ENCODE measurements at regions not wholly inside any gene's neighbourhood (a gene's known extent, or its start where the extent isn't known, plus 50 kb on each side); places are given as distances from the start of the nearest gene placed in this dataset.
"Not testable (repeated sequence)": the region's sequence is repeated elsewhere in the genome, so short reads cannot be mapped to it uniquely, and the experiment has no call there.

GRCh38 chr9:75798505-75798904 is 92.0 kb upstream of the PCSK5 start:
- TF ChIP-seq, protein P1, sequence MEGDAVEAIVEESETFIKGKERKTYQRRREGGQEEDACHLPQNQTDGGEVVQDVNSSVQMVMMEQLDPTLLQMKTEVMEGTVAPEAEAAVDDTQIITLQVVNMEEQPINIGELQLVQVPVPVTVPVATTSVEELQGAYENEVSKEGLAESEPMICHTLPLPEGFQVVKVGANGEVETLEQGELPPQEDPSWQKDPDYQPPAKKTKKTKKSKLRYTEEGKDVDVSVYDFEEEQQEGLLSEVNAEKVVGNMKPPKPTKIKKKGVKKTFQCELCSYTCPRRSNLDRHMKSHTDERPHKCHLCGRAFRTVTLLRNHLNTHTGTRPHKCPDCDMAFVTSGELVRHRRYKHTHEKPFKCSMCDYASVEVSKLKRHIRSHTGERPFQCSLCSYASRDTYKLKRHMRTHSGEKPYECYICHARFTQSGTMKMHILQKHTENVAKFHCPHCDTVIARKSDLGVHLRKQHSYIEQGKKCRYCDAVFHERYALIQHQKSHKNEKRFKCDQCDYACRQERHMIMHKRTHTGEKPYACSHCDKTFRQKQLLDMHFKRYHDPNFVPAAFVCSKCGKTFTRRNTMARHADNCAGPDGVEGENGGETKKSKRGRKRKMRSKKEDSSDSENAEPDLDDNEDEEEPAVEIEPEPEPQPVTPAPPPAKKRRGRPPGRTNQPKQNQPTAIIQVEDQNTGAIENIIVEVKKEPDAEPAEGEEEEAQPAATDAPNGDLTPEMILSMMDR (conservative IDR thresholded peaks at IDR 0.05; ENCODE audit: low read depth, low read length), result no peak
- no peak for DNase-seq (ENCODE audit: low read depth)
- no peak overlapping the region for H3K4me3 ChIP-seq (ENCODE audit: low read length)

DNA sequence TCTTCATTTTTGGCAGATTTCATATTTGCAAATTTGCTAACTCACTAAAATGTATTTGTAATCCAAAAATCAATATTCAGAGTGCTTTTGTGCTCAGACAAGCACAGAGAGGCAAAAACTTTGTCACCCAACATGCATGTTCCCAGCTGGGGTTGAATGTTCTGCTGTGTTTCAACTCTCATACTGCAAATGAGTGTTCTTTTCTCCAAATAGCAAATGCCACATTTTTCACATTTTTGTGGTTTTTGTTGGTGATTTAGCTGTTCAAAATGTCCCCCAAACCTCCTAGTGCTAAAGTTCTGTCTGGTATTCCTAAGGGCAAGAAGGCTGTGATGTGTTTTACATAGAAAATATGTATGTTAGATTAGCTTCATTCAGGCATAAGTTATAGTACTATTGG is 87.3 kb upstream of the PCSK5 start:
- TF ChIP-seq, protein P1 (conservative IDR thresholded peaks at IDR 0.05; ENCODE audit: low read depth, low read length), result no peak
- peak; percentile 62 for DNase-seq (ENCODE audit: low read depth)
- no peak overlapping the region for H3K4me3 ChIP-seq (ENCODE audit: low read length)

DNA sequence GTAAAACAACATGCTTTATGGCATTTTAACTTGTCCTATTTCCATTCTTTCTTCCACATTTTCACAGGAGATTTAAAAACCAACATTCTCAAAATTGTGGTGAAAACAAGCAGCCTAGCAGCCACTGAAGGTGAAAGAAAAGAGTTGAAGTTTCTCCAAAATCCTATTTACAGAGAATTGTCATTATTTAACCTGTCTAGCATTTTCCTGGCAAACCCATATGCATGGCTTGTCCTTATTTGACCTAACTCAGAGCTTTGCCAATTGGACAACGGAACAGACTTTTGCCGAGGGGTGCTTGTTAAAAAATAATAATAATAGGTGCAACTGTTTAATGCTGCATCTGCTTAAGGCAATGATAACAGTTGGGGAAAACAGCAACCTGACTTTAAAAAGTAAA is 80.4 kb upstream of the PCSK5 start:
- TF ChIP-seq, protein P1 (conservative IDR thresholded peaks at IDR 0.05; ENCODE audit: low read depth, low read length), result no peak
- no peak for DNase-seq (ENCODE audit: low read depth)
- H3K4me3 ChIP-seq (ENCODE audit: low read length), result no peak overlapping the region

GRCh38 chr9:75811692-75812091 is 78.8 kb upstream of the PCSK5 start:
- no peak for DNase-seq (ENCODE audit: low read depth)
- H3K4me3 ChIP-seq (ENCODE audit: low read length), result no peak overlapping the region
- TF ChIP-seq, protein P1 (conservative IDR thresholded peaks at IDR 0.05; ENCODE audit: low read depth, low read length), result no peak

DNA sequence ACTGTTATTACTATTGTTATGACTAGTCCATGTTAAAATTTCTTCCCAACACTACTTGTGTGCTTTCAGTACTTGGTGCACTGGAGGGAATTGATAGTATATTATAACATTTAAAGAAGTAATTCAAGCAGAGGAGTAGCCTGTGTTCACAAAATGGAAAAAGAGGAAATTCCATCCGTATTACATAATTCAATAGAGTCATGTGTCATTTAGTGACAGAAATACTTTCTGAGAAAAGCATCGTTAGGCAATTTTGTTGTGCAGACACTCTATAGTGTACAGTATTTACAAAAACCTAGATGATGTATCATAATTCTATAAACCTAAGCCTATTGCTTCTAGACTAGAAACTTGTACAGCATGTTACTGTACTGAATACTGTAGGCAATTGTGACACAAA is 78.3 kb upstream of the PCSK5 start:
- DNase-seq (ENCODE audit: low read depth), result no peak
- no peak overlapping the region for H3K4me3 ChIP-seq (ENCODE audit: low read length)
- TF ChIP-seq, protein P1 (conservative IDR thresholded peaks at IDR 0.05; ENCODE audit: low read depth, low read length), result no peak

DNA sequence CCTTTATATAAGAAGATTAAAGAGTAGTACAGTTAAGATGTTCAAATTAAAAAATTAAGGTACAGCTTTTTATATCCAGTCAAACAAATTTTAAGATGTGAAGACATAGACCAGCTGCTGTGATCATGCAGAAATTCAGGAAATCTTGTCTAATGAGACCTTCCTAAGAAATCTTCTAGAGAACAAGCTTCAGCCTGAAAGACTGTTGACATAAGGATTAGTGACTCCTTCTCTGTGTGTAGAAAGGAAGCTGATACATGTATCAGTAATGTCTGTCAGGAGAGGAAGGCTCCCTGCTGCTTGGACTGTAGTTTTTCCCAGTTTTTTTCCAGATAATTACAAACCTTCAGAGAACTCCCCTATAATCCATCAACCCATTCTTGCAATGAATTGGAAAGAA is 75.8 kb upstream of the PCSK5 start:
- DNase-seq (ENCODE audit: low read depth), result no peak
- H3K4me3 ChIP-seq (ENCODE audit: low read length), result no peak overlapping the region
- TF ChIP-seq, protein P1 (conservative IDR thresholded peaks at IDR 0.05; ENCODE audit: low read depth, low read length), result no peak

- H3K4me3 ChIP-seq (ENCODE audit: low read length); DNase-seq (ENCODE audit: low read depth): not testable (repeated sequence)
Observed at GRCh38 chr9:75820471-75821115, 69.9 kb upstream of the PCSK5 start.
